ENCODE measurements at regions not wholly inside any gene's neighbourhood (a gene's known extent, or its start where the extent isn't known, plus 50 kb on each side); places are given as distances from the start of the nearest gene placed in this dataset.

DNA sequence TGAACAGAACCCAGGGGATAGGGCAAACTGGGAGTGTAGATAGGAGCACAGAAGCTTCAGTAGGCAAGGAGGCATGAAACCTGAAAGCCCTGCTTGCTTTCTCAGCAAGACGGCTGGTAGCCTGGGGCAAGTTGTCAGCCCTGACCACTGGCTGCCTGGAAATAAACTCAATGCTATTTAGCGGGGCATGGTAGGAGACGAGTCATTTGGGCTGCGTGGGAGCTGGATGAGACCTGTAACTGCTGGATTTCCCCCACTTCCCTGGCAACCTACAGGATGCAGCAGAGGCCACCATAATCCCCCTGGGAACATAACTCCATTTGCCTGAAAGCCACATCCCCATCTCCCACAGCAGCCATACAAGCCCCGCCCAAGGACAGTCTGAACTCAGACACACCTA lies 332.6 kb upstream of the TBX18 start:
- TF ChIP-seq, protein P1, sequence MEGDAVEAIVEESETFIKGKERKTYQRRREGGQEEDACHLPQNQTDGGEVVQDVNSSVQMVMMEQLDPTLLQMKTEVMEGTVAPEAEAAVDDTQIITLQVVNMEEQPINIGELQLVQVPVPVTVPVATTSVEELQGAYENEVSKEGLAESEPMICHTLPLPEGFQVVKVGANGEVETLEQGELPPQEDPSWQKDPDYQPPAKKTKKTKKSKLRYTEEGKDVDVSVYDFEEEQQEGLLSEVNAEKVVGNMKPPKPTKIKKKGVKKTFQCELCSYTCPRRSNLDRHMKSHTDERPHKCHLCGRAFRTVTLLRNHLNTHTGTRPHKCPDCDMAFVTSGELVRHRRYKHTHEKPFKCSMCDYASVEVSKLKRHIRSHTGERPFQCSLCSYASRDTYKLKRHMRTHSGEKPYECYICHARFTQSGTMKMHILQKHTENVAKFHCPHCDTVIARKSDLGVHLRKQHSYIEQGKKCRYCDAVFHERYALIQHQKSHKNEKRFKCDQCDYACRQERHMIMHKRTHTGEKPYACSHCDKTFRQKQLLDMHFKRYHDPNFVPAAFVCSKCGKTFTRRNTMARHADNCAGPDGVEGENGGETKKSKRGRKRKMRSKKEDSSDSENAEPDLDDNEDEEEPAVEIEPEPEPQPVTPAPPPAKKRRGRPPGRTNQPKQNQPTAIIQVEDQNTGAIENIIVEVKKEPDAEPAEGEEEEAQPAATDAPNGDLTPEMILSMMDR (IDR thresholded peaks at IDR 0.05): no peak
- TF ChIP-seq POLR2A (IDR thresholded peaks at IDR 0.05): no peak
